OCI-LY7 (cell line): ENCODE measurements at regions not wholly inside any gene's neighbourhood (a gene's known extent, or its start where the extent isn't known, plus 50 kb on each side); places are given as distances from the start of the nearest gene placed in this dataset.

Experiments used
- CTCF ChIP-seq: fragments of 200-600 bp; sonication (generic); conservative IDR thresholded peaks from 2 replicates; pipeline ENCODE4 v1.5.1; 2014; ENCODE audit warnings: mild to moderate bottlenecking, antibody characterized with exemption, low read length, moderate library complexity, mixed read lengths
- EZH2phosphoT487 ChIP-seq: fragments of 200-600 bp; sonication (generic); IDR thresholded peaks from 2 replicates; pipeline ENCODE4 v1.6.1; 2018; ENCODE audit warnings: low read depth, borderline replicate concordance, mild to moderate bottlenecking, mixed run types, antibody characterized with exemption, low read length, moderate library complexity, mixed read lengths

GRCh38 chr21:39071623-39072214, 111.5 kb downstream of the PSMG1 start:
- no peak for TF ChIP-seq CTCF
- TF ChIP-seq EZH2phosphoT487: no peak
